A673 (cell line): ENCODE measurements at regions not wholly inside any gene's neighbourhood (a gene's known extent, or its start where the extent isn't known, plus 50 kb on each side); places are given as distances from the start of the nearest gene placed in this dataset.

Experiments
- BruUV-seq: library from RNA; stranded (reverse); fragments of 400-500 nt; replicated peaks from 2 replicates; lab custom pipeline; 2021; lab: Mats Ljungman, UMichigan
- CTCF ChIA-PET: fragments of 300-600 bp; sonication (Branson Sonifier 250); formaldehyde crosslinking; loops from one replicate; lab custom pipeline; 2022; ENCODE audit warnings: antibody characterized with exemption; lab: Charles Lee
- POLR2A ChIA-PET: fragments of 300-600 bp; sonication (Branson Sonifier 250); formaldehyde crosslinking; loops from one replicate; lab custom pipeline; 2022; ENCODE audit warnings: antibody characterized with exemption; ENCODE audit not compliant: low non-redundant PET; lab: Charles Lee
- DNase-seq: peaks from one replicate; pipeline ENCODE4 v3.0.0-alpha.2; 2015; ENCODE audit warnings: low spot score
- H3K27ac ChIP-seq: fragments of 200-600 bp; sonication (generic); 2 replicates; pipeline ENCODE4 v1.5.1; 2016; ENCODE audit warnings: mixed run types, low read depth, mild to moderate bottlenecking, mixed read lengths, antibody characterized with exemption, low read length; ENCODE audit not compliant: poor library complexity, severe bottlenecking
- H3K27me3 ChIP-seq: fragments of 200-600 bp; sonication (generic); replicated peaks from 2 replicates; pipeline ENCODE4 v1.6.1; 2017; ENCODE audit warnings: mixed run types, low read depth, mild to moderate bottlenecking, mixed read lengths, antibody characterized with exemption, low read length; ENCODE audit not compliant: insufficient read depth, poor library complexity
- H3K36me3 ChIP-seq: fragments of 200-600 bp; sonication (generic); 2 replicates; pipeline ENCODE4 v1.6.1; 2016; ENCODE audit warnings: mixed run types, mild to moderate bottlenecking, mixed read lengths, antibody characterized with exemption, low read length; ENCODE audit not compliant: insufficient read depth, poor library complexity, severe bottlenecking
- H3K4me1 ChIP-seq: fragments of 200-600 bp; sonication (generic); 2 replicates; pipeline ENCODE4 v1.6.1; 2017; ENCODE audit warnings: mixed run types, mild to moderate bottlenecking, mixed read lengths, antibody characterized with exemption, low read length; ENCODE audit not compliant: insufficient read depth, poor library complexity, severe bottlenecking
- H3K4me3 ChIP-seq: fragments of 200-600 bp; sonication (generic); 2 replicates; pipeline ENCODE4 v1.5.1; 2016; ENCODE audit warnings: low read depth, mixed run types, mild to moderate bottlenecking, mixed read lengths, low read length; ENCODE audit not compliant: poor library complexity, severe bottlenecking
- H3K9me3 ChIP-seq: fragments of 200-600 bp; sonication (generic); 2 replicates; pipeline ENCODE4 v1.6.1; 2016; ENCODE audit warnings: mixed run types, low read depth, mild to moderate bottlenecking, mixed read lengths, antibody characterized with exemption, low read length; ENCODE audit not compliant: poor library complexity, severe bottlenecking
- EZH2 ChIP-seq: fragments of 200-600 bp; sonication (generic); IDR thresholded peaks from 2 replicates; pipeline ENCODE4 v1.6.1; 2017; ENCODE audit warnings: borderline replicate concordance, low read depth, mild to moderate bottlenecking, mixed read lengths, antibody characterized with exemption, low read length; ENCODE audit not compliant: poor library complexity, severe bottlenecking
- intact Hi-C: fragments of 100-400 bp; cut with micrococcal nuclease; formaldehyde crosslinking; loops from one replicate; pipeline ENCODE4 v1.10.0; 2022; ENCODE audit not compliant: unreplicated experiment
- TF ChIP-seq, protein P1 (sequence below): fragments of 300-800, 200-600 bp; sonication (generic); conservative IDR thresholded peaks from 2 replicates; pipeline ENCODE4 v1.5.1; 2017; ENCODE audit warnings: low read depth, mild to moderate bottlenecking, antibody characterized with exemption, low read length, moderate library complexity, mixed read lengths

DNA sequence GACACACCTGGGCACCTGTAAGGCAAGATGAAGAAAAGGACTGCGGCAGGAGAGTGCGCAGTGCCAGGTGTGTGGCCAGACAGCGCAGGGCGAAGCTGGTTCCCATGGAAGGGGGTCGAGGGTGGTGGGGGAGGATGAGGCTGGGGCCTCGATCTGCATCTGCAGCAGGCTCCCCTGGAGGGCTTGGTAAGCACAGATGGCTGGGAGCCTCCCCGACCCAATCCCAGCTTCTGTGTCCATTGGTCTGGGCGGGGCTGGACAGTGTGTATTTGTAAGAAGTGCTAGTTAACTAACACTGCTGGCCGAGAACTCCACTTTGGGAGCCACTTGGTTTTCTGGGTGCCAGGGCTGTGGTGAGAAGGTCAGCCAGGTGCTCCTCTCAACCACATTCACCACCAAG, 385.1 kb upstream of the IRX1 start:
- Histone ChIP-seq H3K9me3 (peaks cover 34% of the 10 kb centered on the region), H3K4me3 (no peak overlapping the region), H3K27me3 (no peaks in the 10 kb centered on the region), H3K27ac (no peak overlapping the region), H3K36me3 (no peaks in the 10 kb centered on the region), H3K4me1 (no peaks in the 10 kb centered on the region)
- POLR2A ChIA-PET, result no interaction called here
- no TSS peak for BruUV-seq
- no peak for DNase-seq
- CTCF ChIA-PET, result no interaction called here
- TF ChIP-seq, protein P1, sequence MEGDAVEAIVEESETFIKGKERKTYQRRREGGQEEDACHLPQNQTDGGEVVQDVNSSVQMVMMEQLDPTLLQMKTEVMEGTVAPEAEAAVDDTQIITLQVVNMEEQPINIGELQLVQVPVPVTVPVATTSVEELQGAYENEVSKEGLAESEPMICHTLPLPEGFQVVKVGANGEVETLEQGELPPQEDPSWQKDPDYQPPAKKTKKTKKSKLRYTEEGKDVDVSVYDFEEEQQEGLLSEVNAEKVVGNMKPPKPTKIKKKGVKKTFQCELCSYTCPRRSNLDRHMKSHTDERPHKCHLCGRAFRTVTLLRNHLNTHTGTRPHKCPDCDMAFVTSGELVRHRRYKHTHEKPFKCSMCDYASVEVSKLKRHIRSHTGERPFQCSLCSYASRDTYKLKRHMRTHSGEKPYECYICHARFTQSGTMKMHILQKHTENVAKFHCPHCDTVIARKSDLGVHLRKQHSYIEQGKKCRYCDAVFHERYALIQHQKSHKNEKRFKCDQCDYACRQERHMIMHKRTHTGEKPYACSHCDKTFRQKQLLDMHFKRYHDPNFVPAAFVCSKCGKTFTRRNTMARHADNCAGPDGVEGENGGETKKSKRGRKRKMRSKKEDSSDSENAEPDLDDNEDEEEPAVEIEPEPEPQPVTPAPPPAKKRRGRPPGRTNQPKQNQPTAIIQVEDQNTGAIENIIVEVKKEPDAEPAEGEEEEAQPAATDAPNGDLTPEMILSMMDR, result no peak
- no peak for TF ChIP-seq EZH2
- intact Hi-C loops, result no loop called here

DNA sequence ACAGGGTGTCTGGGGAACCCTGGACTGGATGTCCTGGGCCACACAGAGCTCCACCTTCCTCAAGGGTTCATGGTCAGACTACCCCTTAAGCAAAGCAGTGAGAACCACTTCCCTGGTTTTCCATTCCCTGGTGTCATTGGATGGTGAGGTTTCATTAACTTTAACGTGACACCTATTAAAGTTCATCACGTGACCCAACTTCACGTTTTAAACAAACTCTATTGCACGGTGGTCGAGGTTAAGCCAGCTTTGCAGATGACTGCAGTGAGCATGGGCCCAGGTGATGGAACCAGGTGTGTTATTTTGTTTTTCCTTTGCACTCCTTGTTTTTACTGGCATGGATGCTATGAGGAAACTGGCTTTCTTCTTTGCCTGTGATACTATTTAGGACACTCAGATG, 385.7 kb upstream of the IRX1 start:
- intact Hi-C loops, result no loop called here
- TF ChIP-seq, protein P1, result no peak
- no peak for TF ChIP-seq EZH2
- Histone ChIP-seq H3K27me3 (no peaks in the 10 kb centered on the region), H3K36me3 (no peaks in the 10 kb centered on the region), H3K9me3 (peaks cover 29% of the 10 kb centered on the region), H3K4me1 (no peaks in the 10 kb centered on the region), H3K4me3 (no peak overlapping the region), H3K27ac (no peak overlapping the region)
- no peak for DNase-seq
- BruUV-seq, result no TSS peak
- POLR2A ChIA-PET, result no interaction called here
- CTCF ChIA-PET, result no interaction called here

DNA sequence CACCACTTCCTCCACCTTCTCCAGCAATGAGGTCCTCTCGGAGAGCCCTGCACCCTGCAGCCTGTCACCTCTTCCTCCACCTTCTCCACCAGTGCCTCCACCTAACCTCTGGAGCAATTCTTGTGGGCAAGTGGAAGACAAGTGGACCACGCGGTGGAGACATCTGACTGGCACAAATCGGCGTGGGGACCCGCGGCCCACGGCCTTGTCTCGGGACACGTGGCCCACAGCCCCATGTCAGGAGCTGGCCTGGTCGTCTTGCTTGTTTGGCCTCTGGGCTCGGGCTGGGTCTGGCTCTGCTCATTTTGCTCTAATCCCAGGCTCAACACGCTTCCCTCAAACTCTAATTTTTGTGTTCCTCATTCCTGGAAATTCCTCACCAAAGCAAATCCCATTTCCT, 393.1 kb upstream of the IRX1 start:
- H3K4me3 ChIP-seq, result no peak overlapping the region
- no peaks in the 10 kb centered on the region for H3K27me3 ChIP-seq
- H3K4me1 ChIP-seq, result no peaks in the 10 kb centered on the region
- TF ChIP-seq EZH2, result no peak
- TF ChIP-seq, protein P1, result no peak
- no peaks in the 10 kb centered on the region for H3K36me3 ChIP-seq
- peaks cover 26% of the 10 kb centered on the region for H3K9me3 ChIP-seq
- DNase-seq, result no peak
- no peak overlapping the region for H3K27ac ChIP-seq
- CTCF ChIA-PET, result no interaction called here
- POLR2A ChIA-PET, result no interaction called here
- intact Hi-C loops, result no loop called here
- BruUV-seq, result no TSS peak
